IMR-90 (cell line): ENCODE measurements at regions not wholly inside any gene's neighbourhood (a gene's known extent, or its start where the extent isn't known, plus 50 kb on each side); places are given as distances from the start of the nearest gene placed in this dataset.
"Not testable (repeated sequence)": the region's sequence is repeated elsewhere in the genome, so short reads cannot be mapped to it uniquely, and the experiment has no call there.

Source experiments
- ATAC-seq: fragments of 200-7000 bp; cut with Tn5 transposase; 2 replicates; pipeline ENCODE4 v1.9.1; 2020; ENCODE audit warnings: low read depth, mild to moderate bottlenecking, moderate library complexity
- BruUV-seq: library from RNA; stranded (reverse); fragments of 400-500 nt; replicated peaks from 2 replicates; lab custom pipeline; 2021; lab: Mats Ljungman, UMichigan
- CTCF ChIA-PET: fragments of 300-600 bp; formaldehyde crosslinking; extraction: SDS; loops from one replicate; lab custom pipeline; 2021; ENCODE audit warnings: antibody characterized with exemption; lab: Yijun Ruan, JAX
- POLR2A ChIA-PET: fragments of 300-600 bp; sonication (Branson Sonifier 250); formaldehyde crosslinking; loops from one replicate; lab custom pipeline; 2022; ENCODE audit warnings: antibody characterized with exemption; ENCODE audit not compliant: unreplicated experiment; lab: Charles Lee
- DNase-seq: peaks from one replicate; pipeline ENCODE4 v3.0.0; 2013
- H2AFZ ChIP-seq: replicated peaks from 2 replicates; pipeline ENCODE3; 2013; ENCODE audit warnings: low read length, mild to moderate bottlenecking; ENCODE audit not compliant: poor library complexity
- H2AK5ac ChIP-seq: 2 replicates; pipeline ENCODE4 v1.6.1; 2013; ENCODE audit warnings: low read depth, low read length, inconsistent platforms
- H2AK9ac ChIP-seq: replicated peaks from 2 replicates; pipeline ENCODE3; 2013; ENCODE audit warnings: mild to moderate bottlenecking, low read depth, low read length, moderate library complexity; ENCODE audit not compliant: poor library complexity
- H2BK120ac ChIP-seq: 2 replicates; pipeline ENCODE4 v1.6.1; 2013; ENCODE audit warnings: low read depth, low read length, inconsistent platforms
- H2BK15ac ChIP-seq: 3 replicates; pipeline ENCODE4 v1.6.1; 2013; ENCODE audit warnings: low read depth, low read length, inconsistent platforms
- H2BK20ac ChIP-seq: 2 replicates; pipeline ENCODE4 v1.6.1; 2013; ENCODE audit warnings: low read depth, mild to moderate bottlenecking, inconsistent platforms, low read length, moderate library complexity
- H2BK5ac ChIP-seq: 2 replicates; pipeline ENCODE4 v1.6.1; 2013; ENCODE audit warnings: mild to moderate bottlenecking, low read depth, low read length, inconsistent platforms; ENCODE audit not compliant: poor library complexity, severe bottlenecking
- H3K14ac ChIP-seq: replicated peaks from 2 replicates; pipeline ENCODE4 v1.6.1; 2013; ENCODE audit warnings: low read depth, low read length, inconsistent platforms
- H3K18ac ChIP-seq: 2 replicates; pipeline ENCODE4 v1.6.1; 2013; ENCODE audit warnings: low read depth, low read length, control low read depth
- H3K23ac ChIP-seq: 2 replicates; pipeline ENCODE4 v1.6.1; 2013; ENCODE audit warnings: low read depth, low read length, inconsistent platforms
- H3K27ac ChIP-seq: 2 replicates; pipeline ENCODE4 v1.5.1; 2013; ENCODE audit warnings: mild to moderate bottlenecking, control low read depth, low read length; ENCODE audit not compliant: insufficient read depth
- H3K27me3 ChIP-seq: 2 replicates; pipeline ENCODE4 v1.6.1; 2013; ENCODE audit warnings: low read length; ENCODE audit not compliant: control insufficient read depth, insufficient read depth
- H3K36me3 ChIP-seq: 2 replicates; pipeline ENCODE4 v1.6.1; 2013; ENCODE audit warnings: low read length, mixed read lengths; ENCODE audit not compliant: control insufficient read depth, insufficient read depth
- H3K4ac ChIP-seq: 2 replicates; pipeline ENCODE4 v1.6.1; 2013; ENCODE audit warnings: low read depth, low read length, inconsistent platforms
- H3K4me1 ChIP-seq: 2 replicates; pipeline ENCODE4 v1.6.1; 2013; ENCODE audit warnings: low read length, mixed read lengths; ENCODE audit not compliant: control insufficient read depth, insufficient read depth
- H3K4me2 ChIP-seq: 2 replicates; pipeline ENCODE4 v1.6.1; 2013; ENCODE audit warnings: low read depth, mild to moderate bottlenecking, control low read depth, low read length, moderate library complexity
- H3K4me3 ChIP-seq: 2 replicates; pipeline ENCODE4 v1.5.1; 2013; ENCODE audit warnings: low read depth, mild to moderate bottlenecking, control low read depth, low read length, moderate library complexity; ENCODE audit not compliant: insufficient read depth
- H3K56ac ChIP-seq: 2 replicates; pipeline ENCODE4 v1.6.1; 2013; ENCODE audit warnings: low read length, inconsistent platforms; ENCODE audit not compliant: insufficient read depth; ENCODE audit errors: extremely low read depth
- H3K79me1 ChIP-seq, 2 experiments: 2 replicates each; pipeline ENCODE4 v1.6.1; 2013; ENCODE audit warnings: low read length in 2 of 2, inconsistent platforms in 1 of 2, low read depth in 1 of 2
- H3K9ac ChIP-seq: 2 replicates; pipeline ENCODE4 v1.6.1; 2013; ENCODE audit warnings: low read depth, low read length, control low read depth
- H3K9me1 ChIP-seq: 2 replicates; pipeline ENCODE4 v1.6.1; 2013; ENCODE audit warnings: low read length, inconsistent platforms; ENCODE audit not compliant: insufficient read depth
- H3K9me3 ChIP-seq: 2 replicates; pipeline ENCODE4 v1.6.1; 2013; ENCODE audit warnings: low read length; ENCODE audit not compliant: control insufficient read depth, insufficient read depth
- H4K20me1 ChIP-seq: 2 replicates; pipeline ENCODE4 v1.6.1; 2013; ENCODE audit warnings: low read length, inconsistent platforms; ENCODE audit not compliant: insufficient read depth
- H4K5ac ChIP-seq: 2 replicates; pipeline ENCODE4 v1.6.1; 2013; ENCODE audit warnings: mild to moderate bottlenecking, low read depth, low read length, control low read depth
- H4K8ac ChIP-seq, 2 experiments: 2 replicates each; pipeline ENCODE4 v1.6.1; 2013; ENCODE audit warnings: low read depth in 2 of 2, low read length in 2 of 2, control low read depth in 1 of 2, inconsistent platforms in 1 of 2
- H4K91ac ChIP-seq: 2 replicates; pipeline ENCODE4 v1.6.1; 2013; ENCODE audit warnings: low read depth, low read length, inconsistent platforms; ENCODE audit not compliant: insufficient read depth
- WGBS, 2 experiments: methylation state at CpG; one replicate each; pipeline versions ENCODE4 v1.1.5 to v1.1.7; 2013; ENCODE audit warnings: missing lambda C conversion rate in 2 of 2; ENCODE audit not compliant: insufficient read length in 1 of 2; ENCODE audit errors: extremely low coverage in 2 of 2; 5-methylcytosine and 5-hydroxymethylcytosine counted together
- dilution Hi-C: fragments of 300-500 bp; cut with HindIII; formaldehyde crosslinking; loops from one replicate; pipeline ENCODE4 v1.14.3; 2018; ENCODE audit warnings: low sequenced_read_pairs; ENCODE audit not compliant: unreplicated experiment
- in situ Hi-C: fragments of 300-500 bp; cut with MboI; formaldehyde crosslinking; loops from 3 replicates; pipeline ENCODE4 v1.14.3; 2019; ENCODE audit warnings: low sequenced_read_pairs, inconsistent platforms, mixed read lengths
- intact Hi-C: fragments of 100-400 bp; cut with micrococcal nuclease; formaldehyde crosslinking; loops from 2 replicates; pipeline ENCODE4 v1.10.0; 2022

- BruUV-seq, H2AFZ ChIP-seq, H3K27ac ChIP-seq, H4K8ac ChIP-seq, H2AK5ac ChIP-seq, H3K9ac ChIP-seq, H2BK5ac ChIP-seq, H3K18ac ChIP-seq, H4K20me1 ChIP-seq, dilution Hi-C loops, CTCF ChIA-PET, H3K9me1 ChIP-seq, intact Hi-C loops, H4K91ac ChIP-seq, H3K27me3 ChIP-seq, DNase-seq, H4K5ac ChIP-seq, H2BK20ac ChIP-seq, H3K4ac ChIP-seq, H2BK15ac ChIP-seq, H3K14ac ChIP-seq, H3K56ac ChIP-seq, ATAC-seq, H2AK9ac ChIP-seq, H2BK120ac ChIP-seq, H3K23ac ChIP-seq, H3K79me1 ChIP-seq, in situ Hi-C loops, H3K36me3 ChIP-seq, H3K4me3 ChIP-seq, POLR2A ChIA-PET, H3K4me2 ChIP-seq, H3K4me1 ChIP-seq, H3K9me3 ChIP-seq: not testable (repeated sequence)
- 56% methylated on average over 6 of the region's 24 CpGs; no CpG with 5 or more reads in 1 of the 2 experiments for WGBS, 2 experiments
Observed at GRCh38 chr2:131833367-131834202, 305.9 kb downstream of the CCDC74A start.

GRCh38 chr2:131834203-131835020 is 306.7 kb downstream of the CCDC74A start:
- DNase-seq, H3K79me1 ChIP-seq, H3K9me1 ChIP-seq, in situ Hi-C loops, H3K18ac ChIP-seq, H4K5ac ChIP-seq, H3K4me3 ChIP-seq, H3K27me3 ChIP-seq, H3K9me3 ChIP-seq, H3K14ac ChIP-seq, H3K4ac ChIP-seq, H3K4me2 ChIP-seq, H2AK9ac ChIP-seq, H4K8ac ChIP-seq, H2BK20ac ChIP-seq, dilution Hi-C loops, H3K27ac ChIP-seq, H2AFZ ChIP-seq, H2BK5ac ChIP-seq, POLR2A ChIA-PET, H2BK15ac ChIP-seq, H3K23ac ChIP-seq, CTCF ChIA-PET, H2AK5ac ChIP-seq, H3K9ac ChIP-seq, H4K20me1 ChIP-seq, intact Hi-C loops, ATAC-seq, BruUV-seq, H4K91ac ChIP-seq, H3K56ac ChIP-seq, H3K4me1 ChIP-seq, H3K36me3 ChIP-seq, H2BK120ac ChIP-seq: not testable (repeated sequence)
- WGBS, 2 experiments: 76% methylated on average over 18 of the region's 31 CpGs; no CpG with 5 or more reads in 1 of the 2 experiments
